ENCODE measurements at regions not wholly inside any gene's neighbourhood (a gene's known extent, or its start where the extent isn't known, plus 50 kb on each side); places are given as distances from the start of the nearest gene placed in this dataset.

GRCh38 chr11:116457336-116458007, 315.3 kb downstream of the BUD13 start:
- Mint-ChIP-seq H3K4me3 (no peak overlapping the region), H3K27ac (no peak overlapping the region), H3K9me3 (no peaks in the 10 kb centered on the region), H3K4me1 (no peaks in the 10 kb centered on the region), H3K27me3 (ENCODE audit: low read depth in 3 of 3) (peaks cover 7 to 11% (median 7%) of the 10 kb centered on the region in 3 donors), H3K36me3 (no peaks in the 10 kb centered on the region)
- WGBS (ENCODE audit: insufficient coverage) = 69% methylated on average over 10 of the region's 10 CpGs
- no peaks in the 10 kb centered on the region for H3K9me3 ChIP-seq (replicated peaks in 1 of 2; ENCODE audit: control insufficient read depth in 1 of 2, insufficient read depth in 1 of 2, low read length in 2 of 2)
- no peaks in the 10 kb centered on the region for H3K4me1 ChIP-seq (ENCODE audit: control insufficient read depth in 1 of 2, insufficient read depth in 2 of 2, low read length in 2 of 2)
- no peak overlapping the region for H3K27ac ChIP-seq (ENCODE audit: low read depth in 1 of 2, low read length in 2 of 2)
- H3K79me2 ChIP-seq (ENCODE audit: insufficient read depth, low read length) = no peaks in the 10 kb centered on the region
- H3K36me3 ChIP-seq (replicated peaks in 1 of 2; ENCODE audit: control insufficient read depth in 1 of 2, insufficient read depth in 2 of 2, low read length in 2 of 2) = no peaks in the 10 kb centered on the region
- no peak overlapping the region for H3K4me3 ChIP-seq (replicated peaks in 1 of 3; ENCODE audit: low read depth in 2 of 3, low read length in 3 of 3)
- no peaks in the 10 kb centered on the region for H4K20me1 ChIP-seq (ENCODE audit: insufficient read depth, low read length)
- no peaks in the 10 kb centered on the region for H3K27me3 ChIP-seq (ENCODE audit: control insufficient read depth in 2 of 2, insufficient read depth in 2 of 2, low read length in 2 of 2)
- no peak for DNase-seq
- no peak overlapping the region for H3K9ac ChIP-seq (ENCODE audit: insufficient read depth, low read length, poor library complexity, severe bottlenecking)
- intact Hi-C loops (cut with micrococcal nuclease) = no loop called here
- TF ChIP-seq CTCF (IDR thresholded peaks at IDR 0.05) = no peak
- H3K4me2 ChIP-seq (replicated peaks; ENCODE audit: extremely low read depth, low read length, poor library complexity, severe bottlenecking) = no peak overlapping the region
- H2AFZ ChIP-seq (ENCODE audit: insufficient read depth, low read depth, low read length, poor library complexity, severe bottlenecking) = no peak overlapping the region

GRCh38 chr11:116454951-116455350, 317.8 kb downstream of the BUD13 start:
- no peak for TF ChIP-seq CTCF (IDR thresholded peaks at IDR 0.05)
- H2AFZ ChIP-seq (ENCODE audit: insufficient read depth, low read depth, low read length, poor library complexity, severe bottlenecking) = no peak overlapping the region
- H3K27ac ChIP-seq (ENCODE audit: low read depth in 1 of 2, low read length in 2 of 2) = no peak overlapping the region
- Mint-ChIP-seq H3K27ac (no peak overlapping the region), H3K36me3 (no peaks in the 10 kb centered on the region), H3K9me3 (peaks cover 0 to 9% (median 3%) of the 10 kb centered on the region in 7 donors), H3K4me3 (no peak overlapping the region), H3K27me3 (ENCODE audit: low read depth in 3 of 3) (peaks cover 4 to 8% (median 8%) of the 10 kb centered on the region in 3 donors), H3K4me1 (no peaks in the 10 kb centered on the region)
- no peaks in the 10 kb centered on the region for H3K27me3 ChIP-seq (ENCODE audit: control insufficient read depth in 2 of 2, insufficient read depth in 2 of 2, low read length in 2 of 2)
- WGBS (ENCODE audit: insufficient coverage) = 67% methylated on average over 1 of the region's 1 CpG
- no peak for DNase-seq
- H3K79me2 ChIP-seq (ENCODE audit: insufficient read depth, low read length) = no peaks in the 10 kb centered on the region
- no peaks in the 10 kb centered on the region for H4K20me1 ChIP-seq (ENCODE audit: insufficient read depth, low read length)
- no peaks in the 10 kb centered on the region for H3K4me1 ChIP-seq (ENCODE audit: control insufficient read depth in 1 of 2, insufficient read depth in 2 of 2, low read length in 2 of 2)
- intact Hi-C loops (cut with micrococcal nuclease) = no loop called here
- no peaks in the 10 kb centered on the region for H3K9me3 ChIP-seq (replicated peaks in 1 of 2; ENCODE audit: control insufficient read depth in 1 of 2, insufficient read depth in 1 of 2, low read length in 2 of 2)
- H3K4me3 ChIP-seq (replicated peaks in 1 of 3; ENCODE audit: low read depth in 2 of 3, low read length in 3 of 3) = no peak overlapping the region
- H3K4me2 ChIP-seq (replicated peaks; ENCODE audit: extremely low read depth, low read length, poor library complexity, severe bottlenecking) = no peak overlapping the region
- no peak overlapping the region for H3K9ac ChIP-seq (ENCODE audit: insufficient read depth, low read length, poor library complexity, severe bottlenecking)
- H3K36me3 ChIP-seq (replicated peaks in 1 of 2; ENCODE audit: control insufficient read depth in 1 of 2, insufficient read depth in 2 of 2, low read length in 2 of 2) = no peaks in the 10 kb centered on the region

All from CD14-positive monocyte (primary cell).